IPS DF 19.7 (cell line): ENCODE measurements at regions not wholly inside any gene's neighbourhood (a gene's known extent, or its start where the extent isn't known, plus 50 kb on each side); places are given as distances from the start of the nearest gene placed in this dataset.
"Not testable (repeated sequence)": the region's sequence is repeated elsewhere in the genome, so short reads cannot be mapped to it uniquely, and the experiment has no call there.

Experiments
- DNase-seq: peaks from one replicate; pipeline ENCODE4 v3.0.0-alpha.2; 2013; ENCODE audit warnings: low read depth, low spot score

DNA sequence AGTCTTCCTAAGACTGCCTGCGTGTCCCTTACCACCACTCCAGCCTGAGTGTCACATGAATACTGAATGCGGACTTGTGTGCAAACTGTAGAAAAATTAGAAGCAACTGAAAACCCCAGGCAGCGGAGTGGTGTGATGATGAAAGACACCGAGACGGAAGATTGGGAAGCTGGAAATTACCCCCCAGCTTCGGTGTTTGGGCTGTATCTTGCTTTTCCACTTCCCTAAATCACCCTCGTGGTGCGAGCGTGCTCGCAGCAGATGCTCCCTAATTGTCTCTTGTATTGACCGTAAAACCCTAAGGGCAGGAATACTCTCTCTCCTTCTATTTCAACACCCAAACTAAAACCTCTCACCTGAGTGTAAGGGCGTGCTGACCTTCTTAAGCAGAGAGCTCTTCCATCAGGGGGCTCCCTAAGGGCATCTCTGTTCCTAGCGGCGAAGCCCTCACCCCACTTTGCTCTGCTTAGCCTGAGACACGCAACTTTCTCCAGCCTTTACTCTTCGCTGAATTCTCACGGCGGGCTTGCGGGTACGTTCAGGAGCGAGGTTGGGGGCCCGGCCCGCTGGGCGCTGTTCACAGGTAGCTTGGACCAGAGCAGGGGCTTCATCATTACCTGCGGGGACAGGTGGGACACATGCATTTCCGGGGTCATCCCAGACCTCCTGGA is 62.4 kb downstream of the CRYBB2 start:
- DNase-seq: peak; percentile 15

DNA sequence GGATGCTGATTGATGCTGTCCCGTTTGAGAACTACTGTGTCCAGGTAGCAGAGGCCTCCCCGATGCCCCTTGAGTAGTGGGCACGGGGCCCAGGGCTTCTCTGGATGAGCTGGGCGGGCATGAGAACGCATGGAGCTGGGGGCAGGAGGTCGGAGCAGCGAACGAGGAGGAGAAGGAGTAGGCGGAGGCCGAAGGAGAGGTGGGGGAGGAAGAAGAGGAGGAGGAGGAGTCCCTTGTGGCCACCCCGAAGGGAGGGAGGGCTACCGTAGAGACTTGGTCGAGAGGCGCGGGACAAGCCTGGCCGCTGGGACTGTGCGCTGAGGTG is 62.9 kb downstream of the CRYBB2 start:
- DNase-seq: peak; percentile 12

DNA sequence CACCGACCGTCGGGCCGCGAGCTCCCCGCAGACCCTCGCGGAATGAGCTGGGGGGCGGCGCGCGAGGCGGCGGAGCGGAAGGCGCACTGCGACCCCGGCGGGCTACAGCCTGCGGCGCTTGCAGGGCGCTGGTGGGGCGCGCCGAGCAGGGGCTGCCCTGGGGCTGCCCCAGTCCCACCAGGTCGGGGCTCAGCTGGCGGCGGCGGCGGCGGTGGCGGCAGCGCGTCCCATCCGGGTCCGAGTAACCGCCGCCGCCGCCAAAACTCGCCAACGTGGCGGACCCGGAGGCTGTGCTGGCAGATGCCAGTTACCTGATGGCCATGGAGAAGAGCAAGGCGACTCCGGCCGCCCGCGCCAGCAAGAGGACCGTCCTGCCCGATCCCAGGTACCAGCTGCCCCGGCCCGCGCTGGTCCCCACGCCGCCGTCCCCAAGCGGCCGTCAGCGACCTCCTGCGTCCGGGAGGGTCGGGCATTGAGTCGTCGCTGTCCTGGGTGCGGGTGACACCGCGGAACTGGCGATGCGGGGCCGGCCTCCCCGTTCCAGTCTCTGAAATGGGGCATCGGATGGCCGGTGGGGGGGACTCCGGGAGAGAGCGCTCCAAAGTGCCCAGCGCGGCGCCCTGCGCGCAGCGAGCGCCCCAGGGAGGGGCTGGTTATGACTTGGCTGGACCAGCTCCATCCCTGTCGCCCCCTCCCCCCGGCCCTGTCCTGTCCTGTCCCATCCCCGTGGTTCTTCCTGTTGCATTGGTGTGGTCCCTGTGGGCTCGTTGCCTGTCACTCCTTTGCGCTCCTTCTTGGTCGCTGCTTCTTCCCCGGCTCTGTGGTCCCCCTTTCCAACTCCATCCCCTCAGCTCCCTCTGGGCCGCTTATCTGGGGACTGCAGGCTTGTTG is 63.5 kb downstream of the CRYBB2 start:
- peak; percentile 78 for DNase-seq

DNA sequence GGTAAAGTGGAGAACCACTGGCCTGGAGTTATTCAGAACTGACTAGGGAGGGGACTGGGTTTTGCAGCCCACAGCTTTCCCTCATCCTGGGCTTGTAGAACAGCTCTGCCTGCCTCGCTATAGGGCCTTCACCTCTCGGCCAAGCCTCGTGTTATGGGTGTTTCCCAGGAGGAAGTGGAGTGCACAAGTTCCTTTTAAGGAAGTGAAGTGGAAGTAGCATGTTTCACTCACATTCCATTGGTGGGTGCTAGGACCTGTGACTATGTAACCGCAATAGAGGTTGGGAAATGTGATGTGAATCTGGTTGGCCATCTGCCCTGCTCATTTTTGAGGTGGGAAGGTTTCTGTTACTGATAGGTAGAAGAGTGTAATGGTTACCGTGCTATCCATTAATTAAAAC is 69.0 kb downstream of the CRYBB2 start:
- DNase-seq: not testable (repeated sequence)

DNA sequence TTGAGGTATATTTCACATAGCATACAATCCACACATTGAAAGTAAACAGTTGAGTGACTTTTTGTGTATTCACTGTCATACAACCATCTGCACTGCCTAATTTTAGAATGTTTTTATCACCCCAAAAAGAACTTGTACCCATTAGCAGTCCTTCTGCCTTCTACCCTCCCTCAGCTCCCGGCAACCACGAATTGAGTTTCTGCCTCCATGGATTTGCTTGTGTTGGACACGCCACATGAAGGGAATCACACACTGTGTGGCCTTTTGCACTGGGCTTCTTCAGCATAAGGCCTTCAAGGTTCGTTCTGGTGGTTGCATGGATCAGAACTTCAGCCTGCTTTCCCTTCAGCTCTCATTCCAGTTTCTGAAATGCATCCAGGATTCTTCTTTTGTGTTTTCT is 82.5 kb downstream of the CRYBB2 start:
- not testable (repeated sequence) for DNase-seq

DNA sequence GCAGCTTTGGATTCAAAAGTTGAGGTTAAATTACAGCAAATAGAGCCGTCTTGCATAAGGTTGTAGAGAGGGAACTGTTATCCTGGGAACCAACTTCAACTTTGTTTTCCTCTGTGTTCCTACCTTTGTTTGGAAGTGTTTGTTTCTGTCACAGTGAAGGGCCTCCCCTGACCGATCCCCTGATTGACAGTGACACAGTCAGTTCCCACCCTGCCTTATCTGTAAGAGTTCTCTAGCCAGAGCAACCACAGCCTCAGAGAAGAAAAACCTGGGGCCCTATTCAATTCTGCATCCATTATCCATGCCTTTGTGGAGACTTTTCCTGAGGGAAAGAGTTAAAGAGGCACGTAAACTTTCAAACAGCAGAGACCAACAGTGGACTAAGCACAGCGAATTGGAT is 90.1 kb downstream of the CRYBB2 start:
- DNase-seq: not testable (repeated sequence)

DNA sequence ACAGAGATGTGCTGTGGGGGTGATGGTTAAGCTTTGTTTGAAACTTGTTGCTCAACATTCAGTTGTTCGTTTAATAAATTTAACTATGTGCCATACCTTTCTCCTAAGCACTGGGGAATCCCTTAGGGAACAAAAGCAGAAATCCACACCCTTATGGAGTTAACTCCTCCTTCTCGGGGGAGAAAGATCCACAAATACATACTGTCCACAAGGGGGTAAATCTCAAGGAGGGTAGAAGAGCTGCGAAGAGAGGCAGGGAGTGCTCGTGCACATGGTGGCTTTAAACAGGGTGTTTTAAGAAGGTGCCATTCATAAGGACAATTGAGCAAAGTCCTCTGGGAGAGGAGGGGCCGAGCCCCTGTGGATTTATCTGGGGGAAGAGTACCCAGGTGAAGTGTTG is 92.5 kb downstream of the CRYBB2 start:
- not testable (repeated sequence) for DNase-seq

DNA sequence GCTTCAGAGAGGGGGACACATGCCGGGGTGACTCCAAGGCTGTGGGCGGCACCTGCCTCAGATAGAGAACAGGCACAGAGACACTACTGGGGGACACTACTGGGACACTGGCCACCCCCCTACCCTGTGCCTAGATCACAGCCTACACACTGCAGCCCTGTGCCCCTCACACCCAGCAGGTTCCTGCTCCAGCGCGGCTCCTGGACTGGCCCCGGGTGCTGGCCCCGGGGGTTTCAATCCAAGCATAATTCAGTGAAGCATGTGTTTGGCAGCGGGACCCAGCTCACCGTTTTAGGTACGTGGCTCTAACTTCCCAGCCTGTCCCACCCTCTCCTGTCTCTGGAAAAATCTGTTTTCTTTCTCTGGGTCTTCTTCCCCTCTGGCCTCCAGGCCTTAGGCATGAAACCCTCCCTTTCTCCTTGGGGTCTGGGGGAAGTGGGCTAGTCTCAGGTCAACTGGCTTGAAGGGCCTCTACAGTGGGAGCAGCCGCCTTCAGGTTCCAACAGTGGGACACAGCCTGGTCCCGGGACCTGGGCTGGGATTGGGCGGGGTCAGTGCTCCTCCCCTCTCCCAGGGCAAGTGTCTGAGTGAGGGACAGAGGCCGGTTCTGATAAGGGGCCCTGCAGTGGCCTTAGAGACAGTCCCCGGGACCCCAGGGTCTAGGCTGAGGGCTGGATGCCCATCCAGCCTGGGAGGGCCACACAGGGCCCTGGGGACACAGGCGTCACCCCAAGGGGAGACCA is 98.8 kb downstream of the CRYBB2 start:
- DNase-seq: no peak

DNA sequence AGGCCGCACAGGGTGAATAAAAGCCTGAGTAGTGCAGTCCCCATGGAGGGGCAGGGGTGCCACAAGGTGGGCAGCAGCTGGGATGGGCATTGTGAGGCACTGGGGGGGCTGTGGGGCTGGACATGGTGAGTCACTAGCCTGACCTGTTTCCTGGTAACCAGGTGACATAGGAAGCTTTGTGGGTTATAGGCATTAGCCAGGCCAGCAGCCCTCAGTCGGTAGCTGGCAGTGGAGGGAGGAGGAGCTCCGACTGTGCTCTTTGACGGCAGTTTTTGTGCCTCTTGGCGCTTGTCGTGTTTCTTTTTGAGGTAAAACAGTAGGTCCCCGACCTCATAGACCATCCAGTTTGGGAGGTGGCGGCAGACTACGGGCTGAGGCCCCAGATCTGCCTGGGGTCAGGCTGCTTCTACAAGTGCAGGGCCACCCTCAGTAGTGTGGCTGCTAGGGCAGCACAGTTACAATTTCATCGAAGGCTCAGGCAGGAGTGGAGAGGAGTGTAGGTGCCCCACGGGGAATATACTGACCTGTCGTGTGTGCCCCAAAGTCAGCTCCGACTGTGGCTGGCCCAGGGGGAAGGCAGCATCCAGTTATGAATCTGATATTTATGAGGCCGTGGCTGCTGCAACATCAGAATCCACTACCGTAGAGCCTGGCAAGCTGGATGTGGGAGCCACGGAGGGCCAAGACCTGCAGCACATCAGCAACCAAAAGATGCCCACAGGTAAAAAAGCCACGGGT is 107.7 kb downstream of the CRYBB2 start:
- no peak for DNase-seq

DNA sequence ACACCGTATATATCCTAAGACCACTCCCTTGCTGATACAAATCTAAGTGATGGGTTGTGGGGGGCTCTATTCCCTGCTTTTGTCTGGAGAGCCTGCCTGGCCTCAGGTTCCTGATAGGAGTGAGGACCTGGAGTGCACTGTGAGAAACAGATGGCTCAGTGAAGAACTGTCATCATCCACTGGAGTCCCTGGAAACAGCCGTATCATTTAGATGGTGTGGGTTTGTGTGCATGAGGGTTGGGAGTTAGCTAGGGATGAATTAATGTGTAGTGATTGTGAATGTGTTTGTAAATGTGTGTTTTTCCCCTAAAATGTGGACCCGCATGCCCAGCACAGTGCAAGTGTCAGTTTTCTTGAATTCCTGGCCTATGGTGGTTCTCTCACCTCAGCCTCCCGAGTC is 111.6 kb downstream of the CRYBB2 start:
- DNase-seq: no peak

DNA sequence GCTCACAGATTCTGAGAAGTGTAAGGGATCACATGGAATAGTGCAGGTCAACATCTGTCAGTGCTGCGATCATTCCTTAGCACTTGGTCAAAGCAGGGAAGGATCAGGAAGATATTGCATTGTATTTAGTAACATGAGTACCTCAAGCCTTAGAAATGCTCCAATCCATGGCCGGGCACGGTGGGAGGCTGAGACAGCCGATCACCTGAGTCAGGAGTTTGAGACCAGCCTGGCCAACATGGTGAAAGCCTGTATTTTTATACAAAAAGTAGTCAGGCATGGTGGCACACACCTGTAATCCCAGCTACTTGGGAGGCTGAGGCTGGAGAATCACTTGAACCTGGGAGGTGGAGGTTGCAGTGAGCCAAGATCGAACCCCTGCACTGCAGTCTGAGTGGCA is 112.5 kb downstream of the CRYBB2 start:
- DNase-seq: not testable (repeated sequence)

DNA sequence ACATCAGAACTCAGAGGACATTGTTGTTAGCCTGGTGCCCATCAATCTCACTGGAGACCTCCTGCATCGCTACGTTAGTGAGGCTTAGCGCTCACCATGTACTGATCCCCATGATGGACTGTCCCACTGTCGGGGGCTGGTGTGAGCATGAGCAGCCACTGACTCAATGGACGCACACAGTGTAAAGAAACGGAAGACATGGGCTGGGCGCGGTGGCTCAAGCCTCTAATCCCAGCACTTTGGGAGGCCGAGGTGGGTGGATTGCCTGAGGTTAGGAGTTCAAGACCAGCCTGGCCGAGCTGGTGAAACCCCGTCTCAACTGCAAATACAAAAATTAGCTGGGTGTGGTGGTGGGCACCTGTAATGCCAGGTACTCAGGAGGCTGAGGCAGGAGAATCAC is 112.9 kb downstream of the CRYBB2 start:
- no peak for DNase-seq

DNA sequence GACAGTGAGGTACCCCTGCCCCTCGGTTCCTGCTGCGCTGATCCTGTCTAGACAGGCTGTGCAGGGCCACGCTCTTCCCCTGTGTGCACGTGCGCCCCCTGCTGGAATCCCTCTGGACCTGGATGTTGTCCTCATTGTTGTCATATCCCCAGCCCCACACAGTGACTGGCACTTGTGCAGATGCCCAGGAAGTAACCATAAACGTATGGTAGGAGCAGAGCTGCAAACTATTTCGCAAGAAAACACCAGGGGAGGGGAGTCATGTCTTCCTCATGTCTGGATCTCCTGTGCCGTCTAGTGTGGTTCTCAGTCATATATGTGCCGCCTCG is 114.7 kb downstream of the CRYBB2 start:
- DNase-seq: peak; percentile 3

DNA sequence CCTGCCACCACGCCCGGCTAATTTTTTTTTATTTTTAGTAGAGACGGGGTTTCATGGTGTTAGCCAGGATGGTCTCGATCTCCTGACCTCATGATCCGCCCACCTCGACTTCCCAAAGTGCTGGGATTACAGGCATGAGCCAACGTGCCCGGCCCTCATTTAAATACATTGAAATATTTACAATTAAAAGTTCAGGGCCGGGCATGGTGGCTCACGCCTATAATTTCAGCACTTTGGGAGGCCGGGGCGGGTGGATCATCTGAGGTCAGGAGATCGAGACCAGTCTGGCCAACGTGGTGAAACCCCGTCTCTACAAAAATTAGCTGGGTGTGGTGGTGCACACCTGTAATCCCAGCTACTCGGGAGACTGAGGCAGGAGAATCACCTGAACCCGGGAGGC is 115.2 kb downstream of the CRYBB2 start:
- not testable (repeated sequence) for DNase-seq

DNA sequence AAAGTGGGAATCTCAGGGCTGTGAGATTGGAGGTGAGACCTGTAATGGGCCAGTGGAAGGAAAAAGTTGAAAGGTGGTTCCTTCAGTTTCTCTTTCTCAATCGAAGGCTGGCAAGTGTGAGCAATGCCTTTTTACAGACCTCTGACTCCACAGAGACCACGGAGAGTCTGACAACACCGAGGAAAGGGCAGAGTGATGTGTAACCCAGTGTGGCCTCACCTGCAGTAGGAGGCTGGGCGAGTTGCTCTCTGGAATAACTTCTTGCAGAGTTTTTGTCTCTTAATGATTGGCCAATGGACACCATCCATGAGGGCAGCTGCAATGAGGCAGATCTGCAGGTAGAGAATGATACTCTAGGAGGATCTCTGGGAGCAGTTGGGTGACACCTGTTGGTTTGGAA is 115.8 kb downstream of the CRYBB2 start:
- not testable (repeated sequence) for DNase-seq

DNA sequence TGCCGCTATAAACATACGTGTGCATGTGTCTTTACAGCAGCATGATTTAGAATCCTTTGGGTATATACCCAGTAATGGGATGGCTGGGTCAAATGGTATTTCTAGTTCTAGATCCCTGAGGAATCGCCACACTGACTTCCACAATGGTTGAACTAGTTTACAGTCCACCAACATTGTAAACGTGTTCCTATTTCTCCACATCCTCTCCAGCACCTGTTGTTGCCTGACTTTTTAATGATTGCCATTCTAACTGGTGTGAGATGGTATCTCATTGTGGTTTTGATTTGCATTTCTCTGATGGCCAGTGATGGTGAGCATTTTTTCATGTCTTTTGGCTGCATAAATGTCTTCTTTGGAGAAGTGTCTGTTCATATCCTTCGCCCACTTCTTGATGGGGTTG is 121.1 kb downstream of the CRYBB2 start:
- DNase-seq: not testable (repeated sequence)

DNA sequence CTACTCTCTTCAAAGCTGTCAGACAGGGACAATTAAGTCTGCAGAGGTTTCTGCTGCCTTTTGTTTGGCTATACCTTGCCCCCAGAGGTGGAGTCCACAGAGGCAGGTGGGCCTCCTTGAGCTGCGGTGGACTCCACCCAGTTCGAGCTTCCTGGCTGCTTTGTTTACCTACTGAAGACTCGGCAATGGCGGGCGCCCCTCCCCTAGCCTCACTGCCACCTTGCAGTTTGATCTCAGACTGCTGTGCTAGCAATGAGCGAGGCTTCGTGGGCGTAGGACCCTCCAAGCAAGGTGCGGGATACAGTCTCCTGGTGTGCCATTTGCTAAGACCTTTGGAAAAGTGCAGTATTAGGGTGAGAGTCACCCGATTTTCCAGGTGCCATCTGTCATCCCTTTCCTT is 124.9 kb downstream of the CRYBB2 start:
- not testable (repeated sequence) for DNase-seq

DNA sequence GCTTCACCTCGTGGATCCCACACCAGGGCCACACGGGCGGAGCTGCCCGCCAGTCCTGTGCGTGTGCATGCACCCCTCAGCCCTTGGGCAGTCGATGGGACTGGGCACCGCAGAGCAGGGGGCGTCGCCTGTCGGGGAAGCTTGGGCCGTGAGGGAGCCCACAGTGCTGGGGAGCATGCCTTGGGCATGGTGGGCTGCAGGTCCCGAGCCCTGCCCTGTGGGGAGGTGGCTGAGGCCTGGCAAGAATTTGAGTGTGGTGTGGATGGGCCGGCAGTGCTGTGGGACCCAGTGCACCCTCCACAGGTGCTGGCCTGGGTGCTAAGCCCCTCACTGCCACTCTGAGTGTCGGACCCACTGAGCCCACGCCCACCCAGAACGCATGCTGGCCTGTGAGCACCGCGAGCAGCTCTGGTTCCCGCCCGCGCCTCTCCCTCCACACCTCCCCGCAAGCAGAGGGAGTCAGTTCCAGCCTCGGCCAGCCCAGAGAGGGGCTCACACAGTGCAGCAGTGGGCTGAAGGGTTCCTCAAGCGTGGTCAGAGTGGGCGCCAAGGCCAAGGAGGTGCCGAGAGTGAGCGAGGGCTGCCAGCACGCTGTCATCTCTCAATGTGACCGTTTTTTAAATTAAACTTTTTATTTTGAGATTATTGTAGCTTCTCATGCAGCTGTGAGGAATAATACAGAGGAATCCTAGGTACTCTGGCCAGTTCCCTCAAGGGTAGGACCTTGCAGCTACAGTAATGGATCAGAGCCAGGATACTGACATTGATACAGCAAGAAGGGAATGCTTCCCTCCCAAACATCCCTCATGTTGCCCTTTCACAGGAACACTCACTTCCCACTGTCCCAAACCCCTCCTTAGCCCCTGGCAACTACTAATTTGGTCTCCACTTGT is 127.7 kb downstream of the CRYBB2 start:
- no peak for DNase-seq

DNA sequence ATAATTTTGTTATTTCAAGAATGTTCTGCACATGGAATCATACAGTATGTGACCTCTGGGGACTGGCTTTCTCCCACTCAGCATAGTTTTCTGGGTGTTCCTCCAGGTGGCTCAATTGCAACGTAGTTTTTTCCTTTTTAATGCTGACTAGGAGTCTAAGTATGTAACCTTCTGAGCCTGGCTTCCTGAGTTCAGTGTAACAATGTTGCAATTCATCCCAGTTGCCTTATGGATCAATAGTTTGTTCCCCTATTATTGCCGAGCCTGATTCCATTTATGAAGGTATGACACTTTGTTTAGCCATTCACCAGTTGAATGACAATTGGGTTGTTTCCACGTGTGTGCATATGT is 128.3 kb downstream of the CRYBB2 start:
- no peak for DNase-seq

DNA sequence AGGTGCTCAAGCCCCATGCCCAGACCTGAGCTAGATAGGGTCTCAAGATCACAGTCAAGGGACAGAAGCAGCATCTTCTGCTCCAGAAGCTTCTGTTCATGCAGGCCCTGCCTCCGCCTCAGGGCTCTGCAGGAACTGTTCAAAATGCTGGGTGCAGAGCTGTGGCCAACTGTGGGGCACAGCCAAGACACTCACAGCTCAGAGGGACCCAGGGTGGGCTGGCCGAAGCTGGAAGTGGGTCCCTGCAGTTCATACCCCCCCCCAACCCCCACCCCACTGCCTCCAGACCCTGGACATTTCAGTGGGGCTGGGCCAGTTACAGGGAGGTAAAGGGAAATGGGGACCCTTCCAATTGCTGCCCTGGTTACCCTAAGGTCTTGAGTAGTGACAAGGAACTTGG is 129.0 kb downstream of the CRYBB2 start:
- DNase-seq: no peak

DNA sequence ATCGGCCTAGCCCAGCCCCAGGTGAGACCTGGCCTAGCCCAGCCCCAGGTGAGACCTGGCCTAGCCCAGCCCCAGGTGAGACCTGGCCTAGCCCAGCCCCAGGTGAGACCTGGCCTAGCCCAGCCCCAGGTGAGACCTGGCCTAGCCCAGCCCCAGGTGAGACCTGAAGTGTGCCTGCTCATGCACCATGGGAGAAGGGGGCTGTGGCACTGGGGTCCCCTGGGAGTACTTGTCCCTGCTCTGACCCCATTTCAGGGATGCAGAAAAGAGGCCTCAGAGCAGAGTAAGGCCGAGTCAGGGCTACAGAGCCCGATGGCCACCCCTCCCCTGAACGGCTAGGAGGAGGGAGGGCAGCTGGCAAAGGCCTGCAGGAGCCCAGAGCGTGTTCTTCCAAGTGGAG is 129.6 kb downstream of the CRYBB2 start:
- DNase-seq: not testable (repeated sequence)
